GM12892 (cell line): ENCODE measurements at regions not wholly inside any gene's neighbourhood (a gene's known extent, or its start where the extent isn't known, plus 50 kb on each side); places are given as distances from the start of the nearest gene placed in this dataset.

Source experiments
- POLR2A ChIP-seq: IDR thresholded peaks from 2 replicates; pipeline ENCODE4 v1.6.1; 2011; ENCODE audit warnings: low read depth, low read length, control low read depth
- POLR2AphosphoS5 ChIP-seq: IDR thresholded peaks from 2 replicates; pipeline ENCODE4 v1.6.1; 2011; ENCODE audit warnings: low read depth, low read length, control low read depth

DNA sequence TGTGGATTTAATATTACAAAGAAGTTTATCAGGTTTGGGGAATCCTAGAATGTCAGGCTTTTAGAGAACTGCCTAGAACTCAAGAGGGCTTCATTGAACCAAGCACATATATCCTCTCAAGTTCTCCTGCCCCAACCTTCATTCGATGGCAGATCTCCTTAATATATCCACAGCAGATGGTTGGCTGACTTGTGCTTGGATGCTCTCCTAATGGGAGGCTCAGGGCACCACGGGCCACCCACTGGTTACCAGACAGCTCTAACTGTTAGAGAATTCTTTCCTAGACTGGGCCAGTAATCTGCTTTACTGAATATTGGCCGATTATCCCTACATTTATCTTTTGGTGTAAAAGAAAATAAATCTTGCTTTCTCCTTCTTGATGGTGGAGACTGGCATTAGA lies 87.2 kb upstream of the ATP8B1 start:
- no peak for TF ChIP-seq POLR2AphosphoS5
- no peak for TF ChIP-seq POLR2A
